Keratinocyte (primary cell): ENCODE measurements at regions not wholly inside any gene's neighbourhood (a gene's known extent, or its start where the extent isn't known, plus 50 kb on each side); places are given as distances from the start of the nearest gene placed in this dataset.

ENCODE experiments used
- EZH2 ChIP-seq: IDR thresholded peaks from one replicate; pipeline ENCODE4 v1.6.1; 2012; ENCODE audit warnings: inconsistent platforms, mild to moderate bottlenecking, low read length, moderate library complexity
- TF ChIP-seq, protein P1 (sequence below), 3 experiments: IDR thresholded peaks in 1 of 3; conservative IDR thresholded peaks in 1 of 3; optimal IDR thresholded peaks in 1 of 3; 2 replicates in 2 of 3; 3 replicates in 1 of 3; pipeline versions ENCODE3 to v1.5.1; 2011; ENCODE audit warnings: low read length in 3 of 3, mild to moderate bottlenecking in 3 of 3, moderate library complexity in 2 of 3, control low read depth in 1 of 3, inconsistent platforms in 1 of 3; ENCODE audit not compliant: insufficient read depth in 2 of 3; ENCODE audit errors: extremely low read depth in 1 of 3

- TF ChIP-seq, protein P1, sequence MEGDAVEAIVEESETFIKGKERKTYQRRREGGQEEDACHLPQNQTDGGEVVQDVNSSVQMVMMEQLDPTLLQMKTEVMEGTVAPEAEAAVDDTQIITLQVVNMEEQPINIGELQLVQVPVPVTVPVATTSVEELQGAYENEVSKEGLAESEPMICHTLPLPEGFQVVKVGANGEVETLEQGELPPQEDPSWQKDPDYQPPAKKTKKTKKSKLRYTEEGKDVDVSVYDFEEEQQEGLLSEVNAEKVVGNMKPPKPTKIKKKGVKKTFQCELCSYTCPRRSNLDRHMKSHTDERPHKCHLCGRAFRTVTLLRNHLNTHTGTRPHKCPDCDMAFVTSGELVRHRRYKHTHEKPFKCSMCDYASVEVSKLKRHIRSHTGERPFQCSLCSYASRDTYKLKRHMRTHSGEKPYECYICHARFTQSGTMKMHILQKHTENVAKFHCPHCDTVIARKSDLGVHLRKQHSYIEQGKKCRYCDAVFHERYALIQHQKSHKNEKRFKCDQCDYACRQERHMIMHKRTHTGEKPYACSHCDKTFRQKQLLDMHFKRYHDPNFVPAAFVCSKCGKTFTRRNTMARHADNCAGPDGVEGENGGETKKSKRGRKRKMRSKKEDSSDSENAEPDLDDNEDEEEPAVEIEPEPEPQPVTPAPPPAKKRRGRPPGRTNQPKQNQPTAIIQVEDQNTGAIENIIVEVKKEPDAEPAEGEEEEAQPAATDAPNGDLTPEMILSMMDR (optimal IDR thresholded peaks at IDR 0.05 in 1 of 3, IDR thresholded peaks at IDR 0.05 in 1 of 3, conservative IDR thresholded peaks at IDR 0.05 in 1 of 3; ENCODE audit: extremely low read depth in 1 of 3, insufficient read depth in 2 of 3, low read length in 3 of 3): no peak
- TF ChIP-seq EZH2: no peak
Observed at GRCh38 chr4:41423117-41423516, 114.8 kb upstream of the LIMCH1 start.
